Spleen (tissue), 7 donors: ENCODE measurements at regions not wholly inside any gene's neighbourhood (a gene's known extent, or its start where the extent isn't known, plus 50 kb on each side); places are given as distances from the start of the nearest gene placed in this dataset.

Source experiments
- POLR2AphosphoS5 ChIP-seq, 3 donors: sonication (generic); formaldehyde crosslinking; IDR thresholded peaks; one replicate each; pipeline ENCODE4 v1.5.1; 2017; ENCODE audit warnings: antibody characterized with exemption in 3 of 3
- TF ChIP-seq, protein P1 (sequence below), 11 experiments: fragments of 200-600 bp in 7 of 11; fragments of 450-650 bp in 4 of 11; sonication (generic) in 4 of 11; IDR thresholded peaks in 8 of 11; conservative IDR thresholded peaks in 3 of 11; 1 replicate in 7 of 11; 2 replicates in 4 of 11; pipeline versions ENCODE4 v1.4.0 to v1.8.0; 2016 to 2021; ENCODE audit warnings: antibody characterized with exemption in 11 of 11, inconsistent platforms in 4 of 11, mild to moderate bottlenecking in 1 of 11
- donor health status: DM: no; HTN: no; CAD: no; lungs with moderate emphysema.
- donor health status: DM: no; HTN: no; CAD: no.
- donor health status: DM: no; HTN: no; CAD: no.

DNA sequence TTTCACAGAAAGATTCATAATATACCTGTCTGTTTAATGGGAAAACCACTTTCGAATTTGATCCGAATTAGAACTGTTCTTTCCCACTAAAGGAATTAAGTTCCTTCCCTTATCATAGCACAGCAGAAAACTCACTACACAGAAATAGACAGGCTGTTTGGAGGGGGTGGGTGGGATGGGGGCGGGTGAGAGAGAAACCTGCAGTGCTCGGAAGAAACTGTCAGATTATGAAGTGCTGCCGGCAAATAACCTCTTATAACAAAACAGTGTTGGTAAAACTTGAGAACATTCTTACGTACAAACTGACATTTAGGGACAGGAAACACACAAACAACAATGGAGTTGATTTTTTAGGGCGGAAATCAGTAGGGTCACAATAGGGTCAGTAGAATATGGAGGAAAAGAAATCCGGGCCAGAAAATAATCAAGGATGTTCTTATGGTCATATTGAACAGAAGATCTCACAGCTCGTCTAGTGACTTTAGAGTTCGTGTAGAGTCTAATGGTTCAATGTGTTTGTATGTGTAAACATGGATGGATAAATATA is 756.0 kb upstream of the LRATD1 start:
- TF ChIP-seq, protein P1, sequence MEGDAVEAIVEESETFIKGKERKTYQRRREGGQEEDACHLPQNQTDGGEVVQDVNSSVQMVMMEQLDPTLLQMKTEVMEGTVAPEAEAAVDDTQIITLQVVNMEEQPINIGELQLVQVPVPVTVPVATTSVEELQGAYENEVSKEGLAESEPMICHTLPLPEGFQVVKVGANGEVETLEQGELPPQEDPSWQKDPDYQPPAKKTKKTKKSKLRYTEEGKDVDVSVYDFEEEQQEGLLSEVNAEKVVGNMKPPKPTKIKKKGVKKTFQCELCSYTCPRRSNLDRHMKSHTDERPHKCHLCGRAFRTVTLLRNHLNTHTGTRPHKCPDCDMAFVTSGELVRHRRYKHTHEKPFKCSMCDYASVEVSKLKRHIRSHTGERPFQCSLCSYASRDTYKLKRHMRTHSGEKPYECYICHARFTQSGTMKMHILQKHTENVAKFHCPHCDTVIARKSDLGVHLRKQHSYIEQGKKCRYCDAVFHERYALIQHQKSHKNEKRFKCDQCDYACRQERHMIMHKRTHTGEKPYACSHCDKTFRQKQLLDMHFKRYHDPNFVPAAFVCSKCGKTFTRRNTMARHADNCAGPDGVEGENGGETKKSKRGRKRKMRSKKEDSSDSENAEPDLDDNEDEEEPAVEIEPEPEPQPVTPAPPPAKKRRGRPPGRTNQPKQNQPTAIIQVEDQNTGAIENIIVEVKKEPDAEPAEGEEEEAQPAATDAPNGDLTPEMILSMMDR (IDR thresholded peaks at IDR 0.05 in 8 of 11, conservative IDR thresholded peaks at IDR 0.05 in 3 of 11) = no peak
- TF ChIP-seq POLR2AphosphoS5 (IDR thresholded peaks at IDR 0.05) = no peak
